ENCODE measurements at regions not wholly inside any gene's neighbourhood (a gene's known extent, or its start where the extent isn't known, plus 50 kb on each side); places are given as distances from the start of the nearest gene placed in this dataset.

- TF ChIP-seq, protein P1, sequence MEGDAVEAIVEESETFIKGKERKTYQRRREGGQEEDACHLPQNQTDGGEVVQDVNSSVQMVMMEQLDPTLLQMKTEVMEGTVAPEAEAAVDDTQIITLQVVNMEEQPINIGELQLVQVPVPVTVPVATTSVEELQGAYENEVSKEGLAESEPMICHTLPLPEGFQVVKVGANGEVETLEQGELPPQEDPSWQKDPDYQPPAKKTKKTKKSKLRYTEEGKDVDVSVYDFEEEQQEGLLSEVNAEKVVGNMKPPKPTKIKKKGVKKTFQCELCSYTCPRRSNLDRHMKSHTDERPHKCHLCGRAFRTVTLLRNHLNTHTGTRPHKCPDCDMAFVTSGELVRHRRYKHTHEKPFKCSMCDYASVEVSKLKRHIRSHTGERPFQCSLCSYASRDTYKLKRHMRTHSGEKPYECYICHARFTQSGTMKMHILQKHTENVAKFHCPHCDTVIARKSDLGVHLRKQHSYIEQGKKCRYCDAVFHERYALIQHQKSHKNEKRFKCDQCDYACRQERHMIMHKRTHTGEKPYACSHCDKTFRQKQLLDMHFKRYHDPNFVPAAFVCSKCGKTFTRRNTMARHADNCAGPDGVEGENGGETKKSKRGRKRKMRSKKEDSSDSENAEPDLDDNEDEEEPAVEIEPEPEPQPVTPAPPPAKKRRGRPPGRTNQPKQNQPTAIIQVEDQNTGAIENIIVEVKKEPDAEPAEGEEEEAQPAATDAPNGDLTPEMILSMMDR (IDR thresholded peaks at IDR 0.05) = peak in 1 of 6 experiments; percentile 8
- no peak for TF ChIP-seq POLR2A (IDR thresholded peaks at IDR 0.05)
Measured at GRCh38 chr3:86147119-86147518, 843.8 kb downstream of the VGLL3 start.

GRCh38 chr3:86126552-86126951 is 864.4 kb downstream of the VGLL3 start:
- Histone ChIP-seq H3K9me3 (peaks cover 0 to 3% (median 0%) of the 10 kb centered on the region in 4 donors), H3K27me3 (no peaks in the 10 kb centered on the region), H3K4me3 (no peak overlapping the region), H3K27ac (no peak overlapping the region), H3K36me3 (no peaks in the 10 kb centered on the region), H3K4me1 (no peaks in the 10 kb centered on the region)
- no peak for DNase-seq
- TF ChIP-seq, protein P1 (IDR thresholded peaks at IDR 0.05) = no peak
- TF ChIP-seq POLR2A (IDR thresholded peaks at IDR 0.05) = no peak

More at GRCh38 chr3:86147119-86147518, 843.8 kb downstream of the VGLL3 start:
- H3K27ac ChIP-seq = no peak overlapping the region
- no peak for DNase-seq
- H3K4me3 ChIP-seq = no peak overlapping the region
- no peaks in the 10 kb centered on the region for H3K4me1 ChIP-seq
- H3K9me3 ChIP-seq = no peaks in the 10 kb centered on the region
- H3K36me3 ChIP-seq = no peaks in the 10 kb centered on the region
- no peaks in the 10 kb centered on the region for H3K27me3 ChIP-seq

Small RNA genes lying in the stretch of these regions (small RNA-seq; reads per million reads assigned to genes)
- 0 reads per million in 2 donors for gene AC108706.1
- gene RNU6-1129P = 0 reads per million in 2 donors

Measured in Peyer's patch (tissue), 4 donors.